SKM-1 treated with dmso at 0.1 percent for 144 hours (cell line): ENCODE measurements at regions not wholly inside any gene's neighbourhood (a gene's known extent, or its start where the extent isn't known, plus 50 kb on each side); places are given as distances from the start of the nearest gene placed in this dataset.
A peak's percentile ranks its signal among the peaks of the same experiment; 100 is the strongest.

Experiments
- DNase-seq: peaks from one replicate; lab custom pipeline; 2025; ENCODE audit not compliant: unreplicated experiment; lab: John Stamatoyannopoulos, UW

DNA sequence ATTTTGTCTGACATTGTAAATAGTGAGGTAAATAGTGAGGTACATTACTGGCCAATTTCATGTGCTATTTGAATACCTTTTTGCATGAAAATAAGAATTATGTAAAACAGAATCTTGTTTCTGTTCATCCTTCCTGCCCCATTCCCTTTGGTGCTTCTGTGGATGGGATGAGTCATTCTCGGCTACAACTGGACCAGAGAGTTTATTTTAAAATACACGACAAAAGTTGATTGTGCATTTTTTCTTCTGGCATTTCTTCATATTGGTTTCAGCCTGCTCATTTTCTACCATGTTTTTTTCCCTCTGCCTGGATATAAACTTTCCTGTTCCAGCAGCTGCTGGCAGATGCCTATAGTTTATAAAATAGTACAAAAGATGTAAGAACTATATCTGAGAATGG lies 107.5 kb downstream of the CYSLTR2 start:
- no peak for DNase-seq

DNA sequence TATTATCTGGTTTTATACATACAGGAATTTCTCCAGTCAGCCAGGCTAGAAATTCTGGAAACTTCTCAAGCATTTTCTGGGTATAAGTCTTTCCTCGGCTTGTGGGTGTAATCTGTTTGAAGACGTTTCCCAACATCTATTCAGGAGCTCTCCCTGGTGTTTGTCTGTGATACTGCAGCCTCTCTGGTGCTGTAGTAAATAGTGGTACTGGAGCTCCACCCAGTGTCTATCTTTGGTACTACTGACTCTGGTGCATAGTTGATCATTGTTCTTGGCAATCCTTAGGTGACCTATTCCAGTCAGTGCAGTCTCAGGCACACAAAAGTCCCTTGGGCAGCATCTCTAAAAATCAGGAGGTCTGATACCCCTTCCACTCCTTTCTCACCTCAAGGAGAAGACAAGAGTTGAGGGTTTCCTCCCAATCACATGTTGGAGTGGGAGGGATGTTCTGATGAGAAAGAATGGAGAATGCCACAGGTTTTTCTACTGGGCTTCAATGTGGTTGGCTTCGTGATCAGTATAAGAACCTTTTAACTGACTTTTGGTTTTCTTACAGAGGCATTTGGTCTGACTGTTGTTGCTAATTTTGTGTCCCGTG lies 115.5 kb downstream of the CYSLTR2 start:
- peak; percentile 84 for DNase-seq

DNA sequence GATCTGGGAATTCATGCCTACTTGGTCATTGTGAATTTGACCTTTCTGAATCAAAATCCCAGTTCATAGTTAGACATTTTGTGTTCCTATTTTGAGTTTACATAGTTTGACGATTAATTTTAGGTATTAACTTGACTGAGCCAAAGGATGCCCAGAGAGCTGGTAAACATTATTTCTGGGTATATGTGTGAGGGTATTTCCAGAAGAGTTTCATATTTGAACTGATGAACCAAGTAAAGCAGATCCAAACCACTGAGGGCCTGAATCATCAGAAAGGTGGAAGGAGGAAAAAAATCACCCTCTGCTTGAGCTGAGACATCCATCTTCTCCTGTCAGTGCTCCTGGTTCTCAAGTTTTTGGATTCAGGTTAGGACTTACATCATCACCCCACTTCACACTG lies 116.6 kb downstream of the CYSLTR2 start:
- no peak for DNase-seq

DNA sequence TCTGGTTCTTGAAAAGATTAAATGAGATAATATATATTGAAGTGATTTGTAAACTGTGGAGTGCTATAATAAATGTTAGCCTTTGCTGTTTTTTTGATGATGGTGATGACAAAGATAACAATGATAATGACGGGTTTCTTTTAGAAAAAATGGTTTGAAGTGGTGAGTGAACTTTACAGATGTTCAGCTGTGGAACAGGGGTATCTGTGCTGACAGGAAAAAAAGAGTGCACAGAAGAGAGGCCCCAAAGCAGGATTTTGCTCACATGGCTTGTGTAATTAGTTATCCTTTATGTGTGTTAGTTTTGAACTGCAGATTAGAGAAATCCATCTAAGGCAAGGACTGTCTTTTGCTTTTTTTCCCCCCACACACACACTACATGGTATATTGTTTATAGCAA lies 119.2 kb downstream of the CYSLTR2 start:
- DNase-seq, result no peak

DNA sequence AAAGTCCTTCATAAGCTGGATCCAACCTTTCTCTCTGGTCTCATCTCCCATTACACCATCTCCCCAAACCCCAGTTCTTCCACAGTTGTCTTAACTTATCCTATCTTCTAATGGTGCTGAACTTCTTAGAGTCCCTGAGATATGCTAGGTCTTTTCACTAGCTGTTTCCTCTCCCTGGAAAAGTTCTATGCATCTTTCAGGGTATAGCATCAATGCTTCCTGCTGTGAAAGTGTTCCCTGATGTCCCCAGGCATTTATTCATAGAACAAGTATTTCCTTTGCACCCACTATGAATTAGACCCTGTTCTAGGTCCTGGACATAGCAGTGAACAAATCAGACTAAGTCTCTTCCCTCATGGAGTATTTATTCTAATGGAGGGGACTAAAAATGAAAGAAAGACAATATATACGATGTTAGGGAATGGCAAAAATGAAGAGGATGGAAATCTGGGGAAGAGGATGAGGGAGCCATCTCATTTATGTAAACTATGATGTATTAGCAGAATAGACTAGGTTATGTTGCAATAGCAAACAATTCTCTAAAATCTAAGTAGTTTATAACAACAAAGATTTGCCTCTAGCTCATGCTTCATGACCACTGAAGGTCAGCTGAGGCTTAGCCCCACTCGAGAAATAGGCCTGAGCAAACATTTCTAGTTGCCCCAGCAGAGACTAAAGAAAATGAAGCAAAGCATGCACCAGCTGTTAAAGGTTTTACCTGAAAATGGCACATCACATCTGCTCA lies 120.0 kb downstream of the CYSLTR2 start:
- no peak for DNase-seq

DNA sequence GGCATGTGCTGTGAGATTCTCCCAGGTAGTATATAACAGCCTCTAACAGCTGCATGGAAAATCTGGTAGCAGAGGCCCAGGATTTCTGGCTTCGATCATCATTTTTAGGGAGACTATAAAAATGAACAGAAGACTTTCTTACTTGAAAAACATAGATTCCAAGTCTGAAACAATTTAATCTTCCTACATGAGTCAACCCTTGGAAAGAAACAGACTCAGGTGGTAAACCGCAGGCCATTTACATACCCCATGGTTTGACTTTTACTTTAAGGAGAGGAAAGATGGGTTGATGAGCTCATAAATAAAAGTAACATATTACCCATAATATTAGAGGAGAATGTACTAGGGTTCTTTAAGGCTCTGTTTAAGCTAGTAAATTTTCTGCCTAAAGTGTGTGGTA lies 121.6 kb downstream of the CYSLTR2 start:
- no peak for DNase-seq

DNA sequence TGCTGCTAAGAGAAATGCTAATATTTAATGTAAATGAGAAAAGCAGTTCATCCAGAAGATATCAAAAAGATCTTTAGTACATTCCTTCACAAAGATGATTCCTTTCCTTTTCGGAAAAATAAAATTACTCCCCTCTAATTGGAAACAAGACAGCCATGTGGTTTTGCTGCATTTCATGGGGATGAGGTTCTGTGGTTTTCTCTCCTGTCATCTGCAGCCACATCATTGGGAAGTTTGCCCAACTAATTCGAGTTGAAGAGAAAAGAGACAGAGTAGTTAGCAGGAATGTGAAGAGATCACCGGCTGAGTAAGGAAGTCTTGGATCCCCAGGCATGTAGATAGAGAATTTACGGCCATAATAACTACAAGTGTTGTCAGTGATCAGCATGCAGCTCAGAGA lies 122.1 kb downstream of the CYSLTR2 start:
- no peak for DNase-seq

DNA sequence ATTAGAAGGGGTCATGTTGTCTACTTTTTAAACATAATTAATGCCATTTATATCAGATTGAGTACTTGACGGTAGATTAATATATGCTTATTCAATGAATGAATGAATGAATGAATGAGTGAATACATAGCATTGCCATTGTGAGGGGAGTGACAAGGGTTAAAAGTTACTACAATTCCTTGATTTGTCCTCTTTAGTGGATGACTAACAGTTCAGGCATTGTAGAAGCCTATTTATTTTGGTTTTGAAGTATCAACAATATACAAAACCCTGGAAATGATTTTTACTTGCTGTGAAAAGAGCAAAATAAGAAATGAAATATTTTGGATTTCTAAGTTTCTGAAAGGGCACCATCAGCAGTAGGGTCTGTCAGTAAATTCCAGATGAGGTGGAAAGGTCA lies 122.7 kb downstream of the CYSLTR2 start:
- DNase-seq, result no peak

DNA sequence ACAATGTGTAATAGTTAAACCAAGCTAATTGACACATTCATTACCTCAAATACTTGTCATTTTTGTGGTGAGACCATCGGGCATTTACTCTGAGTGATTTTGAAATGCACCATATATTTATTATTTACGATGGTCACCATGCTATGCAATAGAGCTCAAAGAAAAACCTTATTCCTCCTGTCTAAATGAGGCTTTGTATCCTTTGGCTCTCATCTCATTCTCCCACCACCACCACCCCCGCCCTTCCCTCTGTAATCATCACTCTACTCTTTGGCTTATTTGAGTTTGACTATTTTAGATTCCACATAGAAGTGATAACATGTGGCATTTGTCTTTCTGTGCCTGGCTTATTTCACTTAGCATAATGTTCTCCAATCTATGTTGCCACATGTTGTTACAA lies 124.9 kb downstream of the CYSLTR2 start:
- DNase-seq, result no peak

DNA sequence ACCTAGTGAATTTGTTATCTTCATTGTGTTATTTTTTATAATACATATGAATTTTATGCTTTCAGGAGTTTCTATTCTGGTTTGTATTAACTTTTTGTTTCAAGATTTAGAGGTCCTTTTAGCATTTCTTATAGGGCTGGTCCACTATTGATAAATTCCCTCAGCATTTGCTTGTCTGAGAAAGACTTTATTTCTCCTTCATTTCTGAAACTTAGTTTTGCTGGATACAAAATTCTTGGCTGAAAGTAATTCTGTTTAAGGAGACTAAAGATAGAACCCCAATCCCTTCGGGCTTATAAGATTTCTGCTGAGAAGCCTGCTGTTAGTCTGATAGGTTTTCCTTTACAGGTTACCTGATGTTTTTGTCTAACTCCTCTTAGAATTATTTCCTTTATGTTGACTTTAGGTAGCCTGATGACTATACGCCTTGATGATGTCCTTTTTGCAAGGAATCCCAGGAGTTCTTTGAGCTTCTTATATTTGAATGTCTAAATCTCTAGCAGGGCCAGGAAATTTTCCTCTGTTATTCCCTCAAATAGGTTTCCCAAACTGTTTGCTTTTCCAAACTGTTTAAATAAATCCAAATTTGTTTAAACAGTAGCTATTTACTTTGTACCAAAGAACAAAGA lies 127.1 kb downstream of the CYSLTR2 start:
- DNase-seq, result no peak

DNA sequence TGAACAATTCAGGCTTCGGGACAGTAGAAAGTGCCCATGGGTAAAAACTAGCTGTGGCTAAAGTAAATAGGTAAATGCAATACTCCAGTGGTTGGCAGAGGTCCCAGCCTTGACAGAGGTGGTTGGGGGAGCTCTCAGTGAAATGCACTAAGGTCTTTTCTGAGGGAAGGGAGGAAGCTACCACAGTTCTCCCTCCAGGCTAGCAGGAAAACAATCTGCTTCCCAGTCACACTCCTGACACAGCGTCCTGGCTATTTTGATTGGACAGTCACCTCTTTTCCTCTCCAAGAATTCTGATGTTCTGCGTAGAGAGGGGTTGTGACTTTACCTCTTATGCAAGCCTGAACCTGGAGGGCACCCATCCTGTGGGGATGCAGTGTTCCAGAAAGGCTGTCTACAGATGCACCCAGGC lies 128.7 kb downstream of the CYSLTR2 start:
- no peak for DNase-seq

DNA sequence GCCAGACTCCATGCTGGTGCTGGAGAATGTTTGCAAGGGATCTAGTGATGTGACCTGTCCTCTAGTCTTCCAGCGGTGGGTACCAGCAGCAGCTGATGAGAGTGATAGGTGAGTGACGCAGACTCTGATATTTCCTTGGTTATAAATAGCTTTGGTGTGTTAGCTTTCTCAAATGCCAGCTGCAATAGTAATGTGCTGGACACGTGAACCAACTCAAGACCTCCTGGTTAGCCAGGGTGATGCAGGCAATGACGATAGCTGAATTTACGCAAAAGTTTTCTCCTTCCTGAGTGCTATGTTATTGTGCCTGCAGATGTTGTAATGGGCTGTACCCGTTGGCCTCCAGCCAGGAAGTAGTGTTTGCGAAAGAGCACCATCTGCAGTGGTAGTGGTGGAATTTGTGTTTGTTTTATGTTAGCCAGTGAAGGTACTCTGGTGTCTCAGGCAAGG lies 129.5 kb downstream of the CYSLTR2 start:
- peak; percentile 88 for DNase-seq

DNA sequence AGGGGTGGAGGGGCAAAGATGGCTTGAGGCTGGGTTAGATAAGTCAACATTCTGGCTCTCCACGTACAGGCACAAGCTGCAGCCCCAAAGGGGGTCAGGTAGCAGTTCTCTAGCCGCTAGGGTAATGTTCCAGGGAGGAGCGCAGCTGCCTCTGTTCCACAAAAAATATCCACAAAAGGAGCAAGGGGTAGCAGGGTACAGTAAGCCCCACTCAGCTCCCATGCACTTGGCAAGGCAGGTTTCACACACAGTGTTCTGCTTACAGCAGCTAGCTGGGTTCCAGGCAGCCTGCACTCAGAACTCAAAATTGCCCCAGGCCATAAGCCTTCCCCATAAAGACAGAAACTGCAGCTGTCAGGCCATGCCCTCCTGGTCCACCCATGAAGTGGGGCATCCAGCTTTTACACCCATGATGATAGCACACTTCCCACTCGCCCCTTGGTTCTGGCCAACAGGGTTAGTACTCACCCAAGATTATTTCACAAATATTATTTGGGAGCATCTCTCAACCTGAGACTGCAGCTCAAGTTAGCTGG lies 130.0 kb downstream of the CYSLTR2 start:
- DNase-seq, result no peak

DNA sequence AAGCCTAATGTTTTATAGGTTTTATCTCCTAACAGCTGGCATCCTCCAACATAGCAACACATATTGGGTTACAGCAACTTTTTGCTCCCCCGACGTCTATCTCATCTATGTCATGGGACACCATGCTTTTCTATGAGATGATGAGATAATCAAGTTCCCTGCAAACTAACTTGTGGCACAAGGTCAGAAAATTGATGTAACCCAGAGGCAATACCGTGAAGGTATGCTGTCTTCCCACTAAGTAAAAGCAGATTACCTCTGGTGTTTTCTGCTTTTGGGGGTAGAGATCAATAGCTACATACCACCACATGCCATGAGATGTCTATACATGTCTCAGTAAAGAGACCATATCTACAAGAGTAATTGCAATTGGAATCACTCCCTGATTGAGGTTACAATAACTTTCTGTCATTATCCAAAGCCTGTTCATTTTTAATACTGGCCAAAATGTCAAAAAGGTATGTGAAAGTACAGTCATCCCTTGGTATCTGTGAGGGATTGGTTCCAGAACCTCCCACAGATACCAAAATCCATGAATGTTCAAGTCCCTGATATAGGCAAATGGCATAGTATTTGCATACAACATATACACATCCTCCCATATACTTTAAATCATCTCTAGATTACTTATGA lies 131.3 kb downstream of the CYSLTR2 start:
- no peak for DNase-seq

DNA sequence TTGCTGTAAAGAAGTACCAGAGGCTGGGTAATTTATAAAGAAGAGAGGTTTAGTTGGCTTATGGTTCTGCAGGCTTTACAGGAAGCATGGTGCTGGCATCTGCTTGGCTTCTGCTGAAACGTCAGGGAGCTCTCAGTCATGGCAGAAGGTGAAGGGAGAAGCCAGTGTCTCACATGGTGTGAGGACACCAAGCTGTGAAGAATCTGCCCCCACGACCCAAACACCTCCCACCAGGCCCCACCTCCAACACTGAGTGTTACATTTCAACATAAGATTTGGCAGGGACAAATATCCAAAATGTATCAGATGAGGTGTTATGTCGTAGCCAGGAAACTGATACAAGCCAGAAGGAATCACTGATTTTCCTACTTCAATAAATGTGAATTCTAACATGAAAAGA lies 136.5 kb downstream of the CYSLTR2 start:
- no peak for DNase-seq

DNA sequence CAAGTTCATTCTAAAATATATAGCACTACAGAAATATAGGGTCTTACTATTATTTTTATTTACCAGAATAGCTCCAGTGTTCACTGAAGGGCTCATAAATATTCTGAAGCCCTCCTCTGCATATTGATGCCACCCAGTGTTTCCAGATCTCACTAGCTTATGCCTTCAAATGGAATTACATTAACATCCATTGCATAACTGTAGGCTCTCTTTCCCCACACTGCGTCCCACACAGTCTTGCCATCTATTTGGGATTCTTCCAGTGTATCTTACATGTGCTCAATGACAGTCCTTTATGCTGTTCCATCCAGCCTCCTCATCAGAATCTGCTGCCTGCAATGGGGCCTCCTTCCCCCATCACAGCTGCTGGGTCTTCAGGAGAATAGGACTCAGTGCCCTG lies 137.2 kb downstream of the CYSLTR2 start:
- no peak for DNase-seq

DNA sequence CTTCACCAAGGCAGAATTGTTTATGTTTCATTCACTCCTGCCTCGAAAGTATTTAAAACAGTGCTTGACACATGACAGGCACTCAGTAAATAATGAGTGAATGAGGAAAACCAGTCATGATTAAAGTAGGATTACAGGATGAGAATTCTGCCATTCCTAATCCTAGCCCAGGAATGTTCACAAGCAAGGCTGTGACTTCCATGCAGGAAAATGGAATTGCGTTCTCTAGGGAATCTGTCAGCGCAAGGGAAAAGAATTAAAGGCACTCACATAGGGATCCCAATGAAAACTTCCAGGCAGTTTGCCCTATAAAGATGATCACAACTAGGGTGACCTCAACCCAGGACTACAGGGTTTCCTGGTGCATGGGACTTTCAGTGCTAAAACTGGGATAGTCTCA lies 143.4 kb downstream of the CYSLTR2 start:
- no peak for DNase-seq

DNA sequence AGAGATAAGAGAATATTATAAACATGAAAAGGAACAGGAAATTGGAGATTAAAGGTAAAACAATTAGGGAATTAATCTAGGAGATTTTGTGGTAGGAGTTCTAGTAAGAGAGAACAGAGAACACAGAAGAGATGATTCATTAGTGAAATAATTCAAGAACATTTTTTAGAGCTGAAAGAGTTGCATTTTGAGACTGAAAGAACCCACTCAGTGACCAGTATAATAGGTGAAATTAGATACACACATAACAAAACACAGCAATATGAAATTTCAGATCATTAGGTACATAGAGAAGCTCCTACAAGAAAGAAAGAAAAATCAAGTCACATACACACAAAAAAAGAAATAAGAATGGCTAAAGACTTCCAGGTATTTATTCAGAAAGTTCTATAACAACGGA lies 144.0 kb downstream of the CYSLTR2 start:
- no peak for DNase-seq

DNA sequence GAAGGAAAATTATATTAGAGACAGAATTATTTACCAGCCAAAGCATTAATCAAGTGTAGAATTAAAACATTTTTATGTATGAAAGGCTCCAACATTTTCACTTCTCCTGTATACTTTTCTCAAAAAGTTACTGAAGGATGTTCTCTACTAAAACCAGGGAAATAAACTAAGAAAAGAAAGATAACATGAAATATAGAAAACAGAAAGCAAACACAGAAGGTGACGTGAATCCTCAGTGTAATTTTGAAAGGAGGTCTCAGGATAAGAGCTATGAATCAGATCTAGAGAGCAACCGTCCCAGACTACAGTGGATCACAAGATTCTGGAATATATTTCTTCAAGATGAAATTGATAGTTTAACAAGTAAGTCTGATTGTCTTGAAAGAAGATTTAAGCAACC lies 144.5 kb downstream of the CYSLTR2 start:
- no peak for DNase-seq

DNA sequence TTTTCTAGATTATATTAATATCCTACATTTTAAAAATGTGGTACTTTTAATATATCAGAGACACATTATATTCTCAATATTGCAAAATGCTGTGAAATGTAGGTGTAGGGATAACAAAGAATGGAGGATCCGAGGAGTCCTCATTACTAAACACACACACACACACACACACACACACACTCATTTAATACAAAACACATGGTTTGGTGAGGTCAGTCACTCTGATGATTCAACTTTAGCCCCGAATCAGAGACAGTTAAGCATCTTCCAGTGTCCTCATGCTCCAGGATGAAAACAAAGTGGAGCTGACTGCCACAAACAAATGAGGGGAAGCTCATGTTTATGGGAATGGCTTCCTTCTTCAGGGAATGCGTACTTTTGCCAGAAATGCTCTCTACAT lies 147.5 kb downstream of the CYSLTR2 start:
- no peak for DNase-seq

DNA sequence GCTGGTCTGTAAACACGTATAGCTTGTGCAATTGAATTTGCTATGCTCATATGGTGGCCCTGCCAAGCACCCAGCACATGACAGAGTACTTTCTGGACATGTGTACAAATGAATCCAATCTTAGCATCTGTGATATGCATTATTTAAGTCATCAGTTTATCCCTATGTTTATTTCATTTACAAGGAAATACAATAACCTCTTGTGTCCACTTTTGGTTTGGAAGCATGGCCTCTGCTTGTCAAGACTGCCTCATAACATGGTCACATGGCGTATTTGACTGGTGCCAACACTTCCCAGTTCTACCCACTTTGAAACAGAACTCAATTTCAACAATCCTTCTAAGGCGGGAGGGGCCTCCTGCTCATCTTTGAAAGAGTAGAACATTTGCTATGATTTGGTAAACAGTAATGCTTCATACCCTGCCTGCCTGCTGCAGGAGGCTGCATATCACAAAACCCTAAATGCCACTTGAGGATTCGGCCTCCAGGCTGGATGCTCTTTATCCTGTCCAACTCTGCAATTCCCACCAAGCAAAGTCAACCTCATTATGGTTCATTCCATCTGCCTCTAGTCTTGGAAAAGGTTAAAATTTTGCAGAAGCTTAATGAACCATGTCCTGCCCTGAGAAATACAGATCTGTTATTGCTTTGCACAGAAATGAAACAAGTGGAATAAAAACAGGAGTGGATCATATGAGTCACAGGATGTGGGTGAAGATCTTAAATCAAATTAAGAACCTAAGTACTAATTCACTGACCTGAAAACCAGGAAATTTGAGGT lies 151.3 kb downstream of the CYSLTR2 start:
- no peak for DNase-seq
